HG03571 (cell line): ENCODE measurements at regions not wholly inside any gene's neighbourhood (a gene's known extent, or its start where the extent isn't known, plus 50 kb on each side); places are given as distances from the start of the nearest gene placed in this dataset.
"Not testable (repeated sequence)": the region's sequence is repeated elsewhere in the genome, so short reads cannot be mapped to it uniquely, and the experiment has no call there.

Source experiments
- ATAC-seq: cut with Tn5 transposase; IDR thresholded peaks from one replicate; pipeline ENCODE4 v1.9.1; 2021; ENCODE audit not compliant: unreplicated experiment

- ATAC-seq = no peak
Measured at GRCh38 chrX:13478740-13479451, 90.5 kb upstream of the EGFL6 start.

DNA sequence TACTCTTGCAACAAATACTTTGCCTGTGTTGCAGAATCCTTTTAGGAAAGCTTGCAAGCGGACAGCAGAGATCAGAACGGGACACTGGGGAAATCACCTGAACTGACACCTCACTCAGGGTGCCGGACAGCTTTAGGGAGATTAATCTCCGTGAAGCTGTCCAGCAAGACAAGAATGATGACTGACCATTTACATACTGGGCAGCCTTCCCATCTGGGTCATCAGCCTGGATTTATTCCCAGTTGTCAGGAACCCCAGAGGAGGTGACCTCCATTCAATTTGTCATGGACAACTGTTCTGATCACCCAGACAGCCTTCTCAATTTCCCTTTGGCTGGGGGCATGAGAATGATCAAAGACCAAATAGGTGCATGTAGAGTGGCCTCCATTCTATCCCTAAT, 93.0 kb upstream of the EGFL6 start:
- ATAC-seq = no peak

DNA sequence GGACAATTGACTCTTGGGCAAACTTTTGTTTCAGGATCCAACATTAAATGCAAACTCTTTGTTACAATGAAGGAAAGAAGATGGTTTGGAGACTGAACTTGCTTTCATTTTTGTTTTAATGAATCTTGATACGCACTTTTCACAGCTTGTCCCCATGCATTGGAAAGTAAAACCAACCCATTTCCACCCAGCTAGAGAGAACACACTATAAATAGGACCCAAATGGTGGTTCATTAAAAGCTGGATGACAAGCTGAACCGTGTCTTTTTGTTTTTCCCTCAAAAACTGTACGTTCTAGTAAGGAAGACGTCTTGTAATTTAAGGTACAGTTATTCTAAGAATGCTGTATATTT, 95.3 kb upstream of the EGFL6 start:
- ATAC-seq = peak; percentile 36

GRCh38 chrX:13473442-13474163, 95.8 kb upstream of the EGFL6 start:
- peak; percentile 90 for ATAC-seq

- no peak for ATAC-seq
Measured at GRCh38 chrX:13472975-13473374, 96.4 kb upstream of the EGFL6 start.

- ATAC-seq = no peak
Measured at GRCh38 chrX:13471269-13471668, 98.1 kb upstream of the EGFL6 start.

- ATAC-seq = no peak
Measured at GRCh38 chrX:13470685-13470977, 98.8 kb upstream of the EGFL6 start.

- ATAC-seq = no peak
Measured at GRCh38 chrX:13469963-13470684, 99.3 kb upstream of the EGFL6 start.

- ATAC-seq = no peak
Measured at GRCh38 chrX:13468096-13468495, 101.3 kb upstream of the EGFL6 start.

- no peak for ATAC-seq
Measured at GRCh38 chrX:13467243-13467642, 102.2 kb upstream of the EGFL6 start.

- ATAC-seq = no peak
Measured at GRCh38 chrX:13464599-13465275, 104.7 kb upstream of the EGFL6 start.

DNA sequence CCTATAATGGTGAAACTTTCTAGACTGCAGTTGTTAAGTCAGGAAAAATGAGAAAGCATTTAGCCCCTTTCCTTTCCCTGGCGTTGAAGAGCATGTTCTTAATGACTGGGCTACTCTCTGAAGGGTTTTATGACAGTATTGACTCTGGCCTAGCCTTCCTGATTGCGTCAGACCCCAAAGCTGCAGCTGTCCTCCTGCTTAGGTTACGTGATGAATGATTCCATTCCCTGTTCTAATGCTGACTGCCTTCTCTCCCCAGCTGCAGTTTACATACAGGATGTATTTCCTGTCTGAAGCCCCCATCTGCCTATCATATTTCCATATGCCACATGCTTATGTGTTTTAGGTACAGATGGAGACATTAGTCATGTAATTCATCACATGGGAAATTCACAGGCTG, 105.8 kb upstream of the EGFL6 start:
- no peak for ATAC-seq

GRCh38 chrX:13452283-13452682, 117.1 kb upstream of the EGFL6 start:
- no peak for ATAC-seq

GRCh38 chrX:13449441-13449840, 120.0 kb upstream of the EGFL6 start:
- ATAC-seq = no peak

- ATAC-seq = no peak
Measured at GRCh38 chrX:13448941-13449340, 120.5 kb upstream of the EGFL6 start.

DNA sequence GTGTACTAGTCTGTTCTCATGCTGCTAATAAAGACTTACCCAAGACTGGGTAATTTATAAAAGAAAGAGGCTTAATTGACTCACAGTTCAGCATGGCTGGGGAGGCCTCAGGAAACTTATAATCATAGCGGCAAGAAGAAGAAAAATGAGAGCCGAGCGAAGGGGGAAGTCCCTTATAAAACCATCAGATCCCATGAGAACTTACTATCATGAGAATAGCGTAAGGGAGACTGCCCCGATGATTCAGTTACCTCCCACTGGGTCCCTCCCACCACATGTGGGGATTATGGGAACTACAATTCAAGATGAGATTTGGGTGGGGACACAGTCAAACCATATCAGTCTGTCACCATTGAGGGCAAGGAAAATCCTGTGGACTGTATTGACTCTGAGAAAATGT, 121.8 kb upstream of the ATXN3L start:
- not testable (repeated sequence) for ATAC-seq

- no peak for ATAC-seq
Measured at GRCh38 chrX:13440176-13440575, 120.3 kb upstream of the ATXN3L start.

GRCh38 chrX:13433298-13433605, 113.4 kb upstream of the ATXN3L start:
- ATAC-seq = no peak

DNA sequence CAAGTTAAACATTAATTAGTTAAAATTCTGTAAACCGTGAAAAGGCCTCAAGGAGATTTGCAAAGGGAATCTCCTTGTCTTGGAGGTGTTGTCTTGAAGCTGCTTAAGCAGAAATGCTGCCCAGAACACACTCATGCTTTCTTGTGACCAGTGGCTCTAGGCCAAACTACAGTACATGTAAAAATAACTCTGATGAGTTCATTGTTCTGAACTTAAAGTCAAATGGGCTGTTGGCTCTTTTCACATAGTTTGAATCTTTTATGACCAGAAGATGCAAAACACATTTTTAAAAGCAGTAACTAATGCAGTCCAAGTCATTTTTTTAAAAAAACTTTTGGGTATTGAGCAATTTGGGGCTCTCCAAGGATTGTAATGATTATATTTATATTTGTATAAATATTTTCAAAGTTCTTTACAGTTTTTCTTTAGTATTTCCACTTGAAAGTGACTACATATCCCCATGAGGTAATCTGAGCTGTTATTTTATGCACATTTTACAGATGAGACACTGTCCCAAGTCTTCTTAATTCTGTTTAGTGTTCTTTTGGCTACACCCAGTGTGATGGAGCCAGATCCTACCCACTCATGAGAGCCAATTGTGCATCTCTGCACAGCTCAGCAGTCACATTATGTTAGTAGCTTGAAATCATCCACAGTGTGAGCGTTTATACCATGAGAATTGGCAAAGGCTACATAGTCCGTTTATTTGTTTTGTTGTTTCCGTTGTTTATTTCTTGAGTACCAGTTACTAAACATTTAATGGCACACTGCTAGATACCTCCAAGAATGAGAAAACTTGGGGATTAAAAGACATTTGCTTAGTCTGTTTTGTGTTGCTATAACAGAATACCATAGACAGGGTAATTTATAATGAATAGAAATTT, 112.8 kb upstream of the ATXN3L start:
- no peak for ATAC-seq

- no peak for ATAC-seq
Measured at GRCh38 chrX:13430136-13430827, 110.4 kb upstream of the ATXN3L start.
